ENCODE measurements at regions not wholly inside any gene's neighbourhood (a gene's known extent, or its start where the extent isn't known, plus 50 kb on each side); places are given as distances from the start of the nearest gene placed in this dataset.

GRCh38 chr2:59027320-59027719, 786.2 kb upstream of the FANCL start:
- Histone ChIP-seq H4K20me1 (ENCODE audit: insufficient read depth, low read length) (no peaks in the 10 kb centered on the region), H3K27me3 (ENCODE audit: insufficient read depth, low read length) (no peaks in the 10 kb centered on the region), H3K27ac (ENCODE audit: low read depth, low read length, poor library complexity, severe bottlenecking) (no peak overlapping the region), H3K79me2 (ENCODE audit: insufficient read depth, low read length) (no peaks in the 10 kb centered on the region), H3K36me3 (ENCODE audit: insufficient read depth, low read length) (no peaks in the 10 kb centered on the region), H3K9ac (ENCODE audit: low read length) (no peak overlapping the region), H3F3A (ENCODE audit: insufficient read depth, low read length) (no peaks in the 10 kb centered on the region), H3K4me3 (ENCODE audit: low read depth, low read length, poor library complexity, severe bottlenecking) (no peak overlapping the region), H2AFZ (ENCODE audit: low read length) (no peak overlapping the region), H3K4me1 (ENCODE audit: insufficient read depth, low read length, severe bottlenecking) (no peaks in the 10 kb centered on the region), H3K9me2 (ENCODE audit: low read depth, low read length) (no peaks in the 10 kb centered on the region), H3K4me2 (ENCODE audit: low read length) (no peak overlapping the region), H3K9me3 (ENCODE audit: low read length) (no peaks in the 10 kb centered on the region)
- TF ChIP-seq EZH2 (IDR thresholded peaks at IDR 0.05; ENCODE audit: borderline replicate concordance, low read length) (no peak), CTCF (IDR thresholded peaks at IDR 0.05; ENCODE audit: low read length) (no peak)

- no peak overlapping the region for H3K27ac ChIP-seq (ENCODE audit: low read depth, low read length, poor library complexity, severe bottlenecking)
- H3K4me1 ChIP-seq (ENCODE audit: insufficient read depth, low read length, severe bottlenecking), result no peaks in the 10 kb centered on the region
- H3K4me2 ChIP-seq (ENCODE audit: low read length), result no peak overlapping the region
- H3K4me3 ChIP-seq (ENCODE audit: low read depth, low read length, poor library complexity, severe bottlenecking), result no peak overlapping the region
- TF ChIP-seq CTCF (IDR thresholded peaks at IDR 0.05; ENCODE audit: low read length) (peak; percentile 89), EZH2 (IDR thresholded peaks at IDR 0.05; ENCODE audit: borderline replicate concordance, low read length) (no peak)
- H3K27me3 ChIP-seq (ENCODE audit: insufficient read depth, low read length), result no peaks in the 10 kb centered on the region
- no peaks in the 10 kb centered on the region for H3K9me3 ChIP-seq (ENCODE audit: low read length)
- H3K9ac ChIP-seq (ENCODE audit: low read length), result no peak overlapping the region
- no peaks in the 10 kb centered on the region for H3K36me3 ChIP-seq (ENCODE audit: insufficient read depth, low read length)
- no peaks in the 10 kb centered on the region for H4K20me1 ChIP-seq (ENCODE audit: insufficient read depth, low read length)
- no peaks in the 10 kb centered on the region for H3F3A ChIP-seq (ENCODE audit: insufficient read depth, low read length)
- no peaks in the 10 kb centered on the region for H3K79me2 ChIP-seq (ENCODE audit: insufficient read depth, low read length)
- H2AFZ ChIP-seq (ENCODE audit: low read length), result no peak overlapping the region
- H3K9me2 ChIP-seq (ENCODE audit: low read depth, low read length), result no peaks in the 10 kb centered on the region
Measured at GRCh38 chr2:59025157-59025757, 784.1 kb upstream of the FANCL start.

- H3K4me3 ChIP-seq (ENCODE audit: low read depth, low read length, poor library complexity, severe bottlenecking), result no peak overlapping the region
- no peaks in the 10 kb centered on the region for H3K9me3 ChIP-seq (ENCODE audit: low read length)
- TF ChIP-seq CTCF (IDR thresholded peaks at IDR 0.05; ENCODE audit: low read length), result no peak
- no peak for TF ChIP-seq EZH2 (IDR thresholded peaks at IDR 0.05; ENCODE audit: borderline replicate concordance, low read length)
- H3K27me3 ChIP-seq (ENCODE audit: insufficient read depth, low read length), result no peaks in the 10 kb centered on the region
- H3K9me2 ChIP-seq (ENCODE audit: low read depth, low read length), result no peaks in the 10 kb centered on the region
- H3K4me1 ChIP-seq (ENCODE audit: insufficient read depth, low read length, severe bottlenecking), result no peaks in the 10 kb centered on the region
- H3K79me2 ChIP-seq (ENCODE audit: insufficient read depth, low read length), result no peaks in the 10 kb centered on the region
- no peaks in the 10 kb centered on the region for H4K20me1 ChIP-seq (ENCODE audit: insufficient read depth, low read length)
- no peaks in the 10 kb centered on the region for H3K36me3 ChIP-seq (ENCODE audit: insufficient read depth, low read length)
- no peak overlapping the region for H3K9ac ChIP-seq (ENCODE audit: low read length)
- H3K27ac ChIP-seq (ENCODE audit: low read depth, low read length, poor library complexity, severe bottlenecking), result no peak overlapping the region
- no peaks in the 10 kb centered on the region for H3F3A ChIP-seq (ENCODE audit: insufficient read depth, low read length)
- H2AFZ ChIP-seq (ENCODE audit: low read length), result no peak overlapping the region
- no peak overlapping the region for H3K4me2 ChIP-seq (ENCODE audit: low read length)
Measured at GRCh38 chr2:59021786-59022185, 780.7 kb upstream of the FANCL start.

Data from OCI-LY1 (cell line).